HG03095 (cell line): ENCODE measurements at regions not wholly inside any gene's neighbourhood (a gene's known extent, or its start where the extent isn't known, plus 50 kb on each side); places are given as distances from the start of the nearest gene placed in this dataset.
"Not testable (repeated sequence)": the region's sequence is repeated elsewhere in the genome, so short reads cannot be mapped to it uniquely, and the experiment has no call there.

Experiments
- ATAC-seq: cut with Tn5 transposase; IDR thresholded peaks from one replicate; pipeline ENCODE4 v1.9.1; 2021; ENCODE audit warnings: moderate library complexity; ENCODE audit not compliant: unreplicated experiment

DNA sequence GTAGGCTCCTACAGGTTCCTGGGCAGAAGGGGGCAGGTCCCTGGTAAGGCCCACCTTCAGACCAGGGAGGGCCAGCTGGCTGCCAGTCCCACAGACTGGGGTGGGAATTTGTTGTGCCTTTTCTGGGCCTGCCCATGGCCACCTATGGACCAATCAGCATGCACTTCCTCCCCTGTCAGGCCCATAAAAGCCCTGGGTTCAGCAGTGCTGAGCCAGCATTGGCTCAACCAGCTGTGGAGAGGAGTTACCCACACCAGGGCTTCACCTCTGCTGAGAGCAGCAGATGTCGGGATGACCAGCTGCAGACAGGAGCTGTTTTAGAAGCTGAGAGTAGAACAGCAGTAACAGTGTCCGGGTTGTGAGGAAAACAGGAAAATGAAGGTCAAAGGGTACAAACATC is 373.4 kb upstream of the ACO1 start:
- ATAC-seq = no peak

DNA sequence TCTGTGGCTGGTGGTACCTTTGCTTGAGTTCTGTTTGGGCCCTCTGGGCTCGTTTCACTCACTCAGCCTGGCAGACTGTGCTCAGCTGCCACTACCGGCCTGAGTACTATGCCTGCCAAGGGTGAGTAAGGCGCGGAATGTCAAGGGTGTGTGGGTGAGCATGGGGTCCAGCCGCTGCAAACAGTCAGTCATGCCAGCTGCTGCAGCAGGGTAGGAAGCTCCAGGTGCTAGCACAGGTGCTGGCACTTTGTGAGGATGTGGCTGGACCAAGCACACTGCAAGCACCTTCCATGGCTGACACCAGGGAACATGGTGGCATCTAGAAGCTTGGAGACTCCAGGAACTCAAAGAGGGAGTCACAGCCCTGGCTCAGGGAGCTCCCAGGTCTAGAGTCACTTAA is 368.6 kb upstream of the ACO1 start:
- ATAC-seq = no peak

DNA sequence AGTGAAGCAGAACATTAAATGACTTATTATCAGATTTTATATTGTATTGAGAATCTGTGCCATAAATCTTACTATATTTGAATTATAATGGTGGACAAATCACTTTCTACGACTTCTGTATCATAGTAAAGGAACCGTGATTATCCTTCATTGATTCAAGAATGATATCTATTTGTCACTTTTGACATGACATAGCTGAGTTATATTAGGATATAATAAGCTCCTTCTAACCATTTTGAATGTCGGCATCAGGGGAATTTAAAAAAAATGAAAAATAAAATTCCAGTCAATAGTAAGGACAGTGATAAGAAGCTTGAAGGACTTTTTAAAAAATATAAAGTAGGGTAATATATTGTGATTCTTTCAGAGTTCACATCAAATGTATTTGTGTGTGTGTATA is 338.9 kb upstream of the ACO1 start:
- ATAC-seq = no peak

DNA sequence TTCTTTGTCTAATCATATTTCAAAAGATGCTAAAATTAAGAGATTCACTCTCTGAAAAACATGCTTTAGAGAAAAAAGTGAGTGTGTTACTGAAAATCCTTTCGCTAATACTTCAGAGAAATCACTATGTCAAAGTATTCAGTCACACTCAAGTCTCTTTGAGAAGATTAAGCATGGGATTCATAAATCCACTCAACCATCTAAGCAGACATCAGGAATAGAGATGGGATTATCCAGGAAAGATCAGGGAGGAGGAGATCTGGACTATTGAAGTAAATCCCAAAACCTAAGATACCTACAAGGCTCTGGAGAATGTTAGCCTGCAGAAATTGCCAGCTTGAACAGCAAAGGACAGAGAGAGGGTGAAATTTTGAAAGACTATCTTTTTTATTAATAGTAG is 317.2 kb upstream of the ACO1 start:
- ATAC-seq = no peak

DNA sequence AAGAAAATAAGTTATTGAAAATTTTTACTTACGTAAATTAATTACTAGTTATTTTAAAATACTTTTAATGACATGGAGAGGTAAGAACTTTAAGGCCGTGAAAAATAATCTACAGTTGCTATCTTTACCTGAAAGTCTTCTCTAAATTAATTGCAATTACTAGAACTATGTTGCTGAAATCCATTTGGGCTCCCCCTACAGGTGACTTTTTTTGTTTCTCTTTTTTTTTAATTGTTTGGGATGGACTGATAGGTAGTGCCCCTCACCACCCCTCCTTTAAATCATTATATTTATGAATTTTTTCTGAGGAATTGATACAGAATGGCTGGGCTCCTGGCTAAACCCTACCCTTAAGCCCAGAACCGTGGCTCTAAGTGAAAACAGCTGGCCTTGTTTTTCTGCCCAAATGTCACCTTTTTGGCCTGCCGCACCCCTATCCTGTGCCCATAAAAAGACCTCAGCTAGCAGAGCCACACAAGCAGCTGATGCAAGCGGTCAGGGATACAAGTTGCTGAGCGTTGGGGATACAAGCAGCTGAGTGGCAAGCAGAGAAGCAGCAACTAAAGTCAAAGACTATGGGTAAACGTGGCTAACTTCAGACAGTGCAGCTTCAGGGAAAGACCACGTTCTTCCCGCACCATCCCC is 315.2 kb upstream of the ACO1 start:
- no peak for ATAC-seq

DNA sequence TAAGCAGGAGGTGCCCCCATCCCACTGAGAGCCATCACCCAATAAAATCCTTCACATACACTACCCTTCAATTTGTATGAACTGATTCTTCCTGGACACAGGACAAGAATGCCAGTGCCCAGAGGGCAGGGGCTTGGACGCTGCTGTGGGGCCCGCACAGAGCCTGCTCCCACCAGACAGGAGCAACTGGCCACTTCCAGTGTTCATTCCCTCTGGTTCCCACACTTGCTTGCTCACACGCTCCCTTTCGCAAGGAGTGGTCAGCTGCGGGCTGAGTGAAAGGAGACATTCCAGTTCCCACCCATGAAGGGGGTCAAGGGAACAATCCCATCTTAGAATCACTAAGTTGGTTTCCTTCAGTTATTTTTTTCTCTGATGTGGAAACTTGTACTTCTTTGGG is 314.5 kb upstream of the ACO1 start:
- no peak for ATAC-seq

DNA sequence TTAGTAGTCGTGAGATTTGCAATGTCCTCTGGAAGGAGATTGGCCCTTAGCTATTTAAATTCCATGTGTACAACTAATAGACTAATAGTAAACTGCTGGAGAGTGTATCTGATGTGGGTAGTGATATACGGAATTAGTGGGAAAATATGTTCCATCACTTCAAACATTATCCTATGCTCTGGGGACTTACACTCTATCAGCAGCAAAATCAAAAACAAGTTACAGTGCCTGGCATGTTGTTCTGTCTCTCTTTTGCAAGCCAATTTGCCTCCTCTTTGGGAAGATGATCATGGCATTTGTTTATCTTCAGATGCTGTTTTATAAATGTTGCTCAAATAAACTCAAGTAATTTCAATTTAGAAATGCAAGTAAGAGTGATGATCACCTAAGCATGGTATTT is 311.9 kb upstream of the ACO1 start:
- no peak for ATAC-seq

DNA sequence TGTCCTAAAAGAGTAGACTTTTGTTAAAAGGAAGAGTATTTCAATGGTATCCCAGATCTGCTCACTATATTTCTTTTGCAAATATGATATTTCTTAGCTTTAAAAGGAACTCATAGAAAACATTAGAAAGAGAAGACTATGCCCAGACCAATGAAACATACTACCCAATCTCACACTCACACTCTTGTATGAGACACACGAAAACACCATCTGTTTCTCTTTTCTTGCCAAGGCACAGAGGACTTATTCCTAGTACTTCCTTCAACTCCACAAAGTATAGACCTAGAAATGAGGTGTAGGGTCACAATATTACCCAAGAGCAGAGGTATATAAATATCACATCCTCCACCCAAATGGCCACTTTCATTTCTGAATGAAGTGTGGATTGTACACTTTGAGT is 292.4 kb upstream of the ACO1 start:
- no peak for ATAC-seq

DNA sequence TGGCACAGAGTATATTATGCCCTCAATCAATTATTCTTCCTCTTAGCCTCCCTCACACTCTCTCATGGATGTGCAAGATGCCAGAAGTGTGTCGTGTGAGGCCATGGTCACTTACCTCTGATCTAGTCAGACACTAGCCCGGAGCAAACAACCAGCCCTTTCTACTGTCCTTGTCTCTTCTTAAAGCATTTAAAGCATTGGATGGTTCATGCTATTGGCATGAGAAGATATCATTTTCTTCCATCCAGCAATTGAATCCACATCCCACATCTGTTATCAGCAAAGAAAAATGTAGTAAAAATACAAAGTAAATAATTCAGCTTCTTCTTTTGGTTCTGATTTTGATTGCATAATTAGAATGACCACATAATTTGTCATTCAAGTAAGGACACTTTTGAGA is 267.2 kb upstream of the ACO1 start:
- ATAC-seq = no peak

DNA sequence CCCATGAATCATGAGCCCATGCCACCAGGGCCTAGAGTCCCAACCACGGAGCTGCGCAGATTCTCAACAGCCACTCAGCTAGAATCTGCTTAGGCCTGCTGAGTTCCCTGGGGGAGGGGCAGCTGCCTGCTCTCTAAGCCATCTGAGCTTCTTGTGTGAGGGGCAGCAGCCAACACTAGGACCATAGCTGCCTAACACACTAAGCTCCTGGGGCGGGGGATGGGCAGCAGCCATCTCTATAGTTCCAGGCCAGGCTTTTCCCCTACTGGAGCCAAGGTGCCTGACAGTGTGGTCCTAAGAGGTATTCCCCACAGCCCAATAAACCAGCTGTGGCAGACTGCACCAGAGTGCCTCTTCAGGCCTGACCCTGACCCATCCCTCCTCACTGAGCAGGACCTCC is 255.9 kb upstream of the ACO1 start:
- no peak for ATAC-seq

DNA sequence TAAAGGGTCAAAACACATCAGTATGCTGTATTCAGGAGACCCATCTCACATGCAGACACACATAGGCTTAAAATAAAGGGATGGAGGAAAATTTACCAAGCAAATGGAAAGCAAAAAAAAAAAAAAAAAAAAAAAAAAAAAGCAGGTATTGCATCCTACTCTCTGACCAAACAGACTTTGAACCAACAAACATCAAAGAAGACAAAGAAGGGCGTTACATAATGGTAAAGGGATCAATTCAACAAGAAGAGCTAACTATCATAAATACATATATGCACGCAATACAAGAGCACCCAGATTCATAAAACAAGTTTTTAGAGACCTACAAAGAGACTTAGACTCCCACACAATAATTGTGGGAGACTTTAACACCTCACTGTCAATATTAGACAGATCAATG is 253.7 kb upstream of the ACO1 start:
- not testable (repeated sequence) for ATAC-seq

DNA sequence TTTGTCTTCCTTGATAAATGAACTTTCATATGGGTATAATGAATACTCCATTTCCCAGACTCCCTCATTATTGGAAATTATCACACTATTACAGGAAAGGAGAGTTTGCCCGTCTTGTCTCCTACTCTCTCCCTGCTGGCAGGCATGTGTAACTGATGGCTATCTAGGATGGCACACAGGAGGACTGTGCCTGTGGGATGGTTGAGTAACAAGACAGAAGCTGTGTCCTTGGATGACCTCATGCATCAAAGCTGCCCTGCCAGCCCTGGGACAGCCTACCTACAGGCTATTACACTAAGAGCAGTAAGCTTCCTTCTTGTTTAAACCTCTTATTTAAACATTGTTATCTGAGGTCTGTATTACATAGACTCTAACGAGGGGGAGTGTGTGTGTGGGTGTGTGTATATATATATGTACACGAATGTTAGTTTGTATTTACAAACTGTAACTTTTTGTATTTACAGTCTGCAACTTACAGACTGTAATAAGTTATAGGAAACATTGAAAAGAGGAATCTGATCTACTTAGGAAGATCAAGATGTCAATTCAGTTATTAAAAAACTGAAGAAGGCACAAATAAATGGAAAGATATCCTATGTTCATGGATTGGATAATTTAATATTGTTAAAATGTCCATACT is 247.6 kb upstream of the ACO1 start:
- ATAC-seq = no peak

DNA sequence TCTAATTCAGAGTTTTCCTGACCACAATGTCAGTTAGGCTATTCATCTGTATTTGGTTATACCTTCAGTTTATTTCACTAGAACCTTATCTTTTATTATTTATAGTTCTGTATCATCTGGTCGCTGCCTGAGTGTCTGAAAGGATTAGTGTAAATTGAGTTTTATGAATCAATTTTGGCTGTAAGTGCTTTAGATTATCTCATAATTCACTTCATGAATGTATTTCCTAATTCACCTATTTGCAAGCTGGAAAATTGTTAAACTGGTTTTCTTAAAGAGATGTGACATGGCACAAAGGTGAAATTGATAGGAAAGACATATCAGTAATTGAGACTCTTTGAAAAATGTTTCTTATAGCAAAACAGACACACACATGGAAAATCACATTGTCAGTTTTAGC is 242.4 kb upstream of the ACO1 start:
- ATAC-seq = no peak

DNA sequence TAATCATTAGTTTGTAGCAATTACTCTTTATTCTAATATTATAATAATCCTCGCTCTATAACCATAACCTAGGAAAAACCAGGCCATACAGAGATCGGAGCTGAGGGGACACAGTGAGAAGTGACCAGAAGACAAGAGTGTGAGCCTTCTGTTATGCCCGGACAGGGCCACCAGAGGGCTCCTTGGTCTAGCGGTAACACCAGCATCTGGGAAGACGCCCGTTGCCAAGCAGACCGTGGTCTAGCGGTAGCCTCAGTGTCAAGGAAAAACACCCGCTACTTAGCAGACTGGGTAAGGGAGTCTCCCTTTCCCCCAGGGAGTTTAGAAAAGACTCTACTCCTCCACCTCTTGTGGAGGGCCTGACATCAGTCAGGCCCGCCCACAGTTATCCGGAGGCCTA is 235.9 kb upstream of the ACO1 start:
- not testable (repeated sequence) for ATAC-seq

DNA sequence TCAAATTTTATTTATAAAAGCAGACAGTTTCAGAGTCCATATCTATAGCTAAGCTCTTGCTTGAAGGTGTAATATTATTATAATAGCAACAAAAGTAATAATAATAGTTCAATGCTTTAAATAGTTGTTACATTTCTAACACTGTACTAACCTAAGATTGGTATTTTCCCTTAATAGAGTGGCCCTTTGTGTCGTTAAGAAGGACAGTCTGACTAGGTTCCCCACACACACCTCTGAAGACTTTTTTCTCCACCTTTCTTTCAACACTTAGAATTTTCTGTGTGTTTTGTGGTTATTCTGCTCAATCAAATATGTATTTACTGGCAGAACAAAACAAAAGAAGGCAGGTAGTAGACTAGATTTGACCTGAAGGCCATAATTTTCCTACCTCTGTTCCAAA is 223.2 kb upstream of the ACO1 start:
- ATAC-seq = peak; percentile 34

DNA sequence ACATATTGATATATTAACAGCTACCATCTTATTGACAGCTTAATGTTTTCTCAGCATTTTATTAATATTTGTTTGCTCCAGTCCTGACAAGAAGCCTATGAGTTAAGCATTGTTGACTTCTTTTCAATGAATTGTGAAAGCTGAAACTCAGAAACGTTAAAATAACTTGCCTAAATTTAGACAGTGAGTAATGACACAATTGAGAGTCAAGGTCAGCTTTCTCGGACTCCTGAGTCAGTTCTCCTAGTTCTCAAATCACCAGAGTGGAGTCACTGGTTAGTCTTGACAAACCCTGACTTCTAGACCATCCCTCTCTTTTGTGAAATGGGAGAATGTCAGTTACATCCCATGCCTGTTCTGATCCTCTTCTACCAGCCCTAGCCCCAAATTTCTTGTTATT is 222.7 kb upstream of the ACO1 start:
- peak; percentile 89 for ATAC-seq

DNA sequence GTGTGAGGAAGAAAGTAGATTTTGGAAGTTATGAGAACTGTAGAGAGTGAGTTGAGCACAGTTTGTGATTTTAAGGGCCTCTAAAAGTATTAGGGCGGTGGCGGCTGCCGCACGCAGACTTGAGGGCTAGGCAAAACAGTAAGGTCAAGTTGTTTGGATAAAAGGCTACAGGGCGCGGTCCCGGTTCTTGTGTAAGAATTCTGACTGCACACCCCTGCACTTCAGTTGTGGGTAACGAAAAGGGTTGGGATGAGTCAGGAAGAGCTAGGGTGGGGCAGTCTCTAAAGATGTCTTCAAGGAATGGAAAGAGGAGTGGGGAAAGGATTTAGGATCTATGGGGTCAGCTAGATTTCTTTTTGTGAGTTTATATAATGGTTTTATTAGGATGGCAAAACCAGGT is 218.1 kb upstream of the ACO1 start:
- ATAC-seq = not testable (repeated sequence)

DNA sequence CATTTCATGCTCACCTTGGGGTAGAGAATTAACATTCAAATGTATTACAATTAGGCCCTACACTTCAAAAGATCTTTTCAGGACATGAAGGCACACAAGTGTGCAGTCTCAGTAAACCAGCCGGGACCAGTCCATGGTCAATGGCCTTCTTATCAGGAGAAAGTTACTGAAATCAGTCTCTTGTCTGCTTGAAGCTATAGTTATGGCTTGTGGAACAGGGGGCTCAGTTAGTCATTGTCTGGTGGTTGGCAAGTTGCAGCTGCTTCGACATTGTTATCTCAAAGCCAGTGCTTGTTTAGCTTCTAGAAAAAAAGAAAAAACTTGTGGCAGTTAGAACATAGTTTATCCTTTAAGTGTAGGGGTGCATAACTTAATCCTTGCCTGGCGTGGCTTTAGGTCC is 213.1 kb upstream of the ACO1 start:
- ATAC-seq = no peak

DNA sequence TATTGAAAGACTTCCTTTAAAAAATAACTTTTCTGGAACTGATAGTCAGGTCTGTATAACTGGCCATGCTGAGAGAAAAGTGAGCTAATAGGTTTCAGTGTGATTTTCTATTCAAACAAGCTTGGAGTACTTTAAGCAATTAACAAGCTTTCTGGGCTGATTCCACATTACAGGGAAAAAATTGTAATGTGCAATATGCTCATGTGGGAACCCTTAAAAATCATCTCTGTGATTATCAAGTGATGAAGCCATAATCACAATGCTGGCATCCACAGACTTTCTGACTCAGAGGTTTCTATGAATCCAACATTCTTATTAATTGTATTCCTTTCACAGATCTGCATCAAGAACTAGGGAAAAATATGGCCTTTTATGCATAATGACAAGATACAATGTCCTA is 212.2 kb upstream of the ACO1 start:
- no peak for ATAC-seq

DNA sequence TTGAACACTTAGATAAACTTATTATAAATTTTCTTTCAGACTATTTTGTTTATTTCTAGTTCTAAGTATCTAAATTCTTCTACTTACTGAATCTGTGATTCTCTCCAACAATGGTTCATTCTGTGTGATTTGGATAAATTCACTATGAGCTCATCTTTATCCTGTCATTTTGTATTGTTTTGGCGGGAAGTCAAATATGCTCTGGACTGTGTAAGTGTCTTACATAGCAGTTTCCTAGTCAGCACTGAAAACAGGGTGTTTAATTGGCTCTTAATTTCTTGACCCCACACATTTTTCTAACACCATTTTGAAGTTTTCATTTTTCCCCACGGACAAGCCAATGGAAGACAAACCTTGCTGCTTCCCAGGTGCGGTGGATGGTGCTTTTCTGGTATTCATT is 207.0 kb upstream of the ACO1 start:
- ATAC-seq = no peak

DNA sequence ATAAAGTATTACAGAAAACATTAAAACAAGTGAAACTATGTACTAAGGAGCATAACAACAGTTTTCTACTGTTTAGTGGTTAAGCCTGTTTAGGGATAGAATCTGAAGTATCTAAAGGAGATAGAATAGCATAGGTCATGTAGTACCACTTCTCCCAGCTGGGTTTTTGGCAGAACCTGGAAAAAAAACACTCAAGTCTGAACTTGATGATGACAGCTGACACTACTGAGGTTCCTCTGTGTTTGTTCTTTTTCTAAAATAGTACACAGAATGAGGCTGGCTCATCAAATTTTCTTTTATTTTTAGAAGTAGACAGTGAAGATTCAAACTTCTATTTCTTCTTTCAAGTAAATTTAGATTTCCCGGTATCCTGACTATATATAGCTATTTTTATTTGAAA is 203.8 kb upstream of the ACO1 start:
- no peak for ATAC-seq

DNA sequence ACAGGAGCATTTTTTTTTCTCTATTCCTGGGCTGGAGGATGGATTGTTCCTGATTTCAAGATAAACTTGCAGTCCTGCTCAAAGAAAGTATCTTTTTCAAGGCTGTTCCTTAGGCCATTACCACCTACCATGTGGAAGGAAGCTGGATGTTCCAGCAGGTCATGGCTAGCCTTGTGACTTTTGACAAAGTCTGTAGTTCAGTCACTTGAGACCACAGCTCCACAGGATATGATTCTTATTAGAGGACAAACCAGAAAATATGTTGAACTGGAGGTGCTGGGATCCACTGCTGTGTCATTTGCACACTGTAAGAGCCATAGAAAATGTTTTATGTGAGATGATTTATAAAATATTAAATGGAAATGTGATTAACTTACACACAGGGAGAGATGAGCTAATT is 184.2 kb upstream of the ACO1 start:
- ATAC-seq = no peak

DNA sequence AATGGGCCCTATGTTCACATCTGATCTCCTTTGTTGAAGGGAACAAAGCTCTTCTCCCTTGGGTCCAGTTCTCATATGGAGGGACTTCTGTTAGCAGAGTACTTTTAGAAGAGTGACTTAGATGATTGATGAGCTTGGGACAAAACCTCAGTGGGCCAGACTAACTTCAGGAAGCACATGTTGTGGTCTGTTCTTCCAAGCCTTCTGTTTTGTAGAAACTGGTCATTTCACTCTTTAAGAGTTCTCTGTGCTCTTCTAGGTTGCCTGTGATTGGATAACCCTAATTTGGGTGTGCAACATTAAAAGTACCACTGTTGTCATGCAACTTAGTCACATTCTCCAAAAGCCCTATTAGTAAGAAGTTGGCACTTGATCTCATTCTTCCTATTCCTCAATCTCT is 183.5 kb upstream of the ACO1 start:
- no peak for ATAC-seq
